Stimulated activated CD8-positive, alpha-beta memory T cell treated with anti-CD3 and anti-CD28 coated beads, Interleukin-4, amount 100 ng/mL, for 1 hour (primary cell): ENCODE measurements at regions not wholly inside any gene's neighbourhood (a gene's known extent, or its start where the extent isn't known, plus 50 kb on each side); places are given as distances from the start of the nearest gene placed in this dataset.

Experiments
- DNase-seq, 2 donors: peaks; one replicate each; pipeline ENCODE4 v3.0.0-alpha.2; 2020; ENCODE audit warnings: low read depth in 2 of 2, low spot score in 1 of 2

DNA sequence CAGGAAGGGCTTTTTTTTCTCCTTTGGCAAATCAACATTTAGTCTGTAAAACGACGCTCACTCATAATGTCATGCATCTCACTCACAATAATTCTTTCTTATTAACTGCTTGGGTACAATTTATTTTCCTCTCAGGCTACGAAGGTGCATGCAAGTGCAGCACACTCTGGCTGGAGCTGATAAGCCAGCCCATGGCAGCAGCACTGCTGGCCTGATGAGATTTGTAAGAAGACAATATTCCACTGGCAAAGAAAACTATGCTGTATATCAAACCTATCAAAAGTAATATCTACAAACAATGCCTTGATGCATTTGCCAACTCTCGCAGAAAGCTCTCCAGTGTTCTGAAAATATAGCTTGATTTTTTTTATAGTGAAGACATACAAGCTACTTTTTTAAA, 170.0 kb upstream of the PHF14 start:
- no peak for DNase-seq

DNA sequence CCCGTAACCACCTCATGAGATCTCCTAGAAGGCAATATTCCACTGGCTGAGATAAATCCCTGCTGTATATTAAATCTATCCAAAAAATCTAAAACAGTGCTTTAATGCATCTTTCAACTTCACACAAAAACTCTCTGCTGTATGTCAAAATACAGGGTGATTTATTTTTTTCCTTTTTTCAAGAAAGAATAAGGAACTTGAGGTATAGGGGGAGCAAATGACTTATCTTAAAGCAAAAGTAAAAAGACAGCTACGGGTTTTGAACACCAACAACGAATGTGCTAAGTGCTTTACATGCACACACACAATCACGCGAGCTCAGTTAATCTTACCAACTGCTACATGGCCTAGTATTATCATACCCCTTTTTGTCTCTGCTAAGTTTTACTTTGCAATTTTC, 168.9 kb upstream of the PHF14 start:
- no peak for DNase-seq

DNA sequence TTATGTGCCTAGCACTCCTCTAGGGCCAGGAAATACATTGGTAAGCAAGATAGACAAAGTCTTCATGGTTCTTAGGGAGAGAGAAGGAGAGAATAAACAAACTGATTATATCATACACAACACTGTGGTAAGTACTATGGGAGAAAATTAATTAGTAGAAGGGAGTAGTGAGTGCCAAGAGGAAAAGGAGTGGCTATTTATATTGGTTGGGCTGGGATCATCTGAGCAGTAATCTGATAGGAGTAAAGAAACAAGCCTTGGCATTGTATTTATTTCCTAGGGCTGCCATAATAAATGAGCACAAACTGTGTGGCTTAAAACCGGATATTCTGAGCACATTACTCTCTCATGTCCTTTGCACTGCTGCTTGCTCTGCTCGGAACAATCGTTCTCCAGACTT, 158.1 kb upstream of the PHF14 start:
- DNase-seq = no peak

DNA sequence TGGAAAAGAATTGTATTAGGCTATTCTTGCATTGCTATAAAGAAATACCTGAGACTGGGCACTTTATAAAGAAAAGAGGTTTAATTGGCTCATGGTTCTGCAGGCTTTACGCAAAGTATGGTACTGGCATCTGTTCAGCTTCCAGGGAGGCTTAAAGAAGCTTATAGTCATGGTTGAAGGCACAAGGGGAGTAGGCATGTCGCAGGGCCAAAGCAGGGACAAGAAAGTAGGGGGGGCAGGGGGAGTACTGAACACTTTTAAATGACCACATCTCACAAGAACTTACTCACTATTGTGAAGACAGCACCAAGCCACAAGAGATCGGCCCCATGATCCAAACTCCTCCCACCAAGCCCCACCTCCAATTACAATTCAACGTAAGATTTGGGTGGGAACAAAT, 152.5 kb upstream of the PHF14 start:
- no peak for DNase-seq

DNA sequence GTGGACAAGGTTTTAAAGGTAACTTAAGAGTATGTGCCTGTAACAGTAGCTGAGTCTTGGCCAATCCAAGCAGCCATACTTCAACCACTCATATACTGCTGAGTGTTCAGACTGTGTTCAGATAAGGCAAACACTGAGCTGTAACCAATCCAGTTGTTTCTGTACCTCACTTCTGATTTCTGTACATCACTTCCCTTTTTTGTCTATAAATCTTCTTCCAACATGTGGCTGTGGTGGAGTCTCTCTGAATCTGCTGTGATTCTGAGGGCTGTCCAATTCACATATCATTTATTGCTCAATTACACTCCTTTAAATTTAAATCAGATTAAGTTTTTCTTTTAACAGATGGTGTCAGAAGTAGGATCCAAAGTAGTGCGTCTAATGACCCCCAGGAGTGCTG, 149.5 kb upstream of the PHF14 start:
- DNase-seq = no peak

DNA sequence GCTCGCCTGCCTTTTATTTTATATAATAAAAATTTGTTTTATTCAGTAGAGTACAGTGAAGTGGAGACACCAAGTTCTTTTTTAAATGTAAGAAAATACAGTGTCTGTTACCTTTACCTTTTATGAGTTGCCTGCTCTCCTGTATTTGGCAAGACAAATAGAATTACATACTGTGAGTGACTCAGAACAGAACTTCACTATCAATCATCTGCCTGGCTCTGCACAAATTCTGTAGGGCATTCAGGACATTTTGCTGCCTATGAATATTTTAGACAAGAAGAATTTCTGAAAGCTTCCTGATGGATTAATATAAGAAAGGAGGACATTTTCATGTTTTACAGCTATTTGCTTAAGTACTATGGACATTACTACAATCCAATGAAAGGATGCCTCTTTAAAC, 135.4 kb upstream of the PHF14 start:
- no peak for DNase-seq

DNA sequence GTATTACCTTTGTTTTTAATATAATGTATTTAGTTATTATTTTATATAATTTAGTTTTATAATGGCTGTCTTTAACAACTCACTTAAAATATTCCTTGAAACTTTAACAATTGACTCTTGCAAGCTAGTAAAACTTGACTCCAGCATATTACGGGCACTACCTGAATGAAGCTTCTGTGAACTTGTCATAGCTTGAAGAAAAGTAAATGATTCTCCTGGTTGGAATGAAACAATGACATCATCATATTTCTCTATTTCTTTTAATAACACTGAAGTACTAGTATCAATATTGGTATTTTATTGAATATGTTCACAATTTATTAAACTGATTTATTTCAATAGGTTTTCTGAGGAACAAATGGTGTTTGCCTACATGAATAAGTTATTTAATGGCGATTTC, 128.4 kb upstream of the PHF14 start:
- no peak for DNase-seq

DNA sequence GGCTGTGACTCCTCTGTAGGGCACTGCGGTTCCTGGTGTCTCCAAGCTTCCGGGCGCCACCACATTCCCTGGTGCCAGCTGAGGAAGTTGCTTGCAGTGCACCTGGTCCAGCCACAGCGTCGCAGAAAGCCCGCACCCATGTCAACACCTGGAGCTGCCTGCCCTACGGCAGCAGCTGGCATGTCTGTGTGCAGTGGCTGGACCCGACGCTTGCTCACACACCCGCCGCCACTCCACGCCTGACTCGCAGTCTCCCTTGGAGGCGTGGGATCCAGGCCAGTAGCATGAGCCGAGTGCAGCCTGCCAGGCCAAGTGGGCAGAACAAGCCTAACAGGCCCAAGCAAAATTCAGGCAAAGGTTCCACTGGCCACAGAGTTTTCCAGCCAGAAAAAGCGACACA, 118.1 kb upstream of the PHF14 start:
- DNase-seq = no peak

DNA sequence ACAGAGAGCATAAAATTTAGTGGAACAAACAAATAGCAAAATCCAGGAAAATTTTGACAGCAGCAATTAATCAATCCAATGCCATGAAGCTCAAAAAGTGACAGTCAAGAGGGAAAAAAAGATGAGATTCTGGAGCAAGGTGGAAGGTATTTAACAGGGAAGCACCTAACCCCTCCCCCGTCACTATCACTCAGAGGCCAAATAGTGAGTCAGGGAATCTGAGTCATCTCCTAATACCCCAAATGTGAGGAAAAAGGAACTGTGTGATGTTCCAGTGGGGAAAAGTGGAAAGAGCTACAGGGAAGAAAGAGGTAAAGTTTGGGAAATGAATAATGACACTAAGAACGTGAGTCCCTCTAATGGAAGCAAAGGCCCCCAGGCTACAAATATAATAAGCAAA, 113.2 kb upstream of the PHF14 start:
- no peak for DNase-seq

DNA sequence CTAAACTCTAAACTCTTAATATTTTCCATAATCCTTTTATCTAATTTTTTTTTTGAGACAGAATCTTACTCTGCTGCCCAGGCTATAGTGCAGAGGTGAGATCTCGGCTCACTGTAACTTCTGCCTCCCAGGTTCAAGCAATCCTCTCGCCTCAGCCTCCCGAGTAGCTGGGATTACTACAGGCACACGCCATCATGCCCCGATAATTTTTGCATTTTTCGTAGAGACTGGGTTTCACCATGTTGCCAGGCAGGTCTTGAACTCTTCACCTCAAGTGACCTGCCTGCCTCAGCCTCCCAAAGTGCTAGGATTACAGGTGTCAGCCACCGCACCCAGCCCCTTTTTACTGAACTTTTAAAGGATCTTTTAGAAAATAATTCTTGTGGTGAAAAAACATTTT, 110.2 kb upstream of the PHF14 start:
- DNase-seq = no peak

DNA sequence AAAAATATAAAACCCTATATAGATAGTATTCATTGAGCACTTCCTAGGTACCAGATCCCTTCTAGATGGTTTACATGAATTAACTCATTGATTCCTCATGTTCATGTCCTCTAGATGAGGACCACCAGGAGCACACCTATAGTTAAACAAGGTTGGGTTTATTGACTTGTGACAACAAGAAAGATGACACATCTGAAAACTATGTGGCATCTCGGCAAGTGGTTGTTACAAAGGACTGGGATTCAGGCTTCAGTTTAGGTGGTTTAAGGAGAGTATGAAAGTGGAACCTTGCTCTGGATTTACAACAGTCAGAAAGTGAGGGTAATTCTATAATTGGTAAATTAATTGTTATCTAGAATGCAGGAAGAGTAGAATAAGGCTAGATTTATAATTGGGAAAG, 99.0 kb upstream of the PHF14 start:
- DNase-seq = no peak

DNA sequence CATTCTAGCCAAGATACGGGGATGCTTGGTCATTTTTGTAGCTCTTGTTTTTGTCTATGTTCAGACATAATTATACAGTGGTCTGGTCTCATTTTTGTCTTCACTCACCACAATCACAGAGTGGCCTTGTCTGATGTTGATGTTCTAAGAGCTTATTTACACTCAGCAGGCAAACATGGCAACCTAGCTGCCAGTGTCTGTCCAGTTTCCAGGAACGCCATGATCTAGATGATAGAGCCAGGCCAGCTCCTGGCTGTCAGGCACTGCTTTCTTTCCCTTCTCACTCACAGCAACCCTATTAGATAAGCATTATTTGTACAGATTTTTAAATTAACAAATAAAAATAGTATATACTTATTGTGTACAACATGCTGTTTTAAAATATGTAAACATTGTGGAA, 98.6 kb upstream of the PHF14 start:
- DNase-seq = no peak

DNA sequence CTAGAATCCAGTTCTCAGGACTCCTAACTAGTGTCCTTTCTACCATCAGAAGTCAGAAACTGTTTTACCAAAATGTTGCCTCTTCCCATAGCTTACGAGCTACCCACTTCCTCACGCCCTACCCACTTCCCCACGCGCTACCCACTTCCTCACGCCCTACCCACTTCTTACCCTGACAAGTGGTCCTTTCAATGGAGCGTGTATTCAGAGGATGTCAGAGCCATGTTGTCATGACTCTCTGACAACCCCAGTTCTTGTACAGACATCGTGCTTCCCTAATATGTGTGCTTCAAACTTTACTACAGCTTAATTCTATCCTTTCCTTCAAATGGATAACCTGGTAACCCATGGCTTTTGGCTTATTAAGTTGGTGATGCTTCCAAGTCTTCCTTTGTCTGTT, 84.8 kb upstream of the PHF14 start:
- no peak for DNase-seq

DNA sequence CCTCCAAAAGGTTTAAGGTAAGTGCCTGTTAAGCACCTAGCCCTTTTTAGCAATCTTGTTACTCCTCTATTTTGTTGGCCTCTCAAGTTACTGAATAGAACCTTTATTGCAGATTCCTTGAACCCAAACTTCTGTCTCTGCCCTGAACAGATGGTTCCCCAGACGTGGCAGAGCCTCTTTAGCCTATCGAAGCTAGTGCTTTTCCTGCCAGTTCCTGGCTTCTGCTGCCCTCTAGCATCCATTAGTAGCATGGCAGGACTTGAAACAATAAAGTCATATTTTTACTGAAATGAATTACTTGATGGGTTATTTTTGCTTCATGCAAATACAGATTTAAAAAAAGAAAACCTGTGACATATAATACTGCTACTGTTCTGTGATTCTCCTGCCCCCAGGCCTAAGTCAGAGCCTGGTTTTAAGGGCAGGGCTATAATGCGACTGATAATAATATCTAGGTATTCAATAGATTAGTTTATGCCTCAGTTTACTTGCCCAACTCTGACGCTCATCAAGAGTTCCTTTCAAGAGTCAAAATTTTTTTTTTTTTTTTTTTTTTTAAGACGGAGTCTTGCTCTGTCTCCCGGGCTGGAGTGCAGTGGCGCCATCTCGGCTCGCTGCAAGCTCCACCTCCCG, 84.3 kb upstream of the PHF14 start:
- DNase-seq = peak in 1 of 2 donors; percentile 8

DNA sequence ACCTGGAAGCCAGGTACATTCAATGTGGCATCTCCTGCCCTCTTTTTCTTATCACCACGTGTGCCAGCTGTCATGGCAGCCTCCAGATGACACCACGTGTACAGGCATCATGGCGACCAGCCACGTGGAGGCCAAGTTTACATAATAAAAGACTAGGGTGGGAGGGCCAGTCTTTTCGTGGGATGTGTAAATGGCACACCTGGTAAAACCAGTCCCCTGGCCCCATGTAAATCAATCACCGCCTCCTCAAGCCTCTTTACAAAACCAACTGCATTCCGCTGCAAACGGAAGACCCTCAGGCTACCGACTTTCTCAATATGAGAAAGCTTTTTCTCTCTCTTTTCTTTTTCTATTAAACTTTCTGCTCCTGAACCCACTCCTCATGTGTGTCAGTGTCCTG, 65.1 kb upstream of the PHF14 start:
- no peak for DNase-seq

DNA sequence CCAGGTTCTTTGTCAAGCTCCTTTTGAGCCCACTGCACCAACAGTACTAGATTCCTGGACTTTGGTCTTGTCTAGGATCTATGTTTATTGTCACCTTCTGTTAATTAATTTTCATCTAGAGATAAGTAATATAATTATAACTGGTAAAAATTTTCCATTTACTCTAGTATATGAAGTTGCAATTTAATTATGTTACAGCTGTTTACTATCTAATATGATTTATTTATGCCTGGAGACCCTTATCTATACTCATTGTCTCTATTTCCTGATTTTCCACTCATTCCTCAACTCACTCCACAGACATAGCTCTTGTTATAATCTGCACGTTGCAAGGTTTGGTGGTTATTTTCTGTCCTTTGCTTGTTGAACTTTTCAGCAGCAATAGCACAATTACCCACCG, 63.2 kb upstream of the PHF14 start:
- no peak for DNase-seq

DNA sequence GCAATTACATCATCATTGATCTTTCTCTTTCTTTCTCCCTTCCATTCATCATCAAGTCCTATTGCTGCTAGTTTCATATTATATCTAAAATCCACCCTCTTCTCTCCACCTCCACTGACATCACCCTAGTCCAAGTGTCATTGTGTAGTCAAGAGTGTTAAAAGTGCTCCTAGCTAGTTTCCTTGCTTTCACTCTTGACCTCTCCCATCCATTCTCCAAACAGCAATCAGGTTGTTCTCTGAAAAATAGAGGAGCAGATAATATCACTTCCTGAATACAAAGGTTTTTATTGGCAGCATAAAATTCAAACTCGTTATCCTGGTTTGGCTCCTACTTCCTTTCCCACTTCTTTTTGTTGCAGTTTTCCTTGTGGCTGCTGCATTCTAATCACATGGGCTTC, 61.6 kb upstream of the PHF14 start:
- no peak for DNase-seq

DNA sequence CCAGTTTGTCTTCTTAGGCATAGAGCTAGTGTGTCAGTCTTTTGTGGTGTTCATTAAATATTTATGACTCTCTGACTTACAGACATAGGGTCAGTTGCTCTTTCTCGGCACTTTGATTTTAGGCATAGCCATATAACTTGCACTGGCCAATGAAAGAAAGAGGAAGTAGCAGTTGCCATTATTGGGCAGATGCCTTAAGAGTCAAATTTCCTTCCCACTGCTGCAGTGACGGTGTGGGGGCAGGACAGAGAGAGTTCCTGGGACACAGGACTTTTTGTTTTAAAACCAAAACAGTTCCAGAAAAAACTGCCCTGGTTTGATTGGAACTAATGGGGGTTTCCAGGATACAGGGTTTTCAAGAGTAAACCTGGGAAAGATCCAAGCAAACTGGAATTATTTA, 60.2 kb upstream of the PHF14 start:
- DNase-seq = no peak

DNA sequence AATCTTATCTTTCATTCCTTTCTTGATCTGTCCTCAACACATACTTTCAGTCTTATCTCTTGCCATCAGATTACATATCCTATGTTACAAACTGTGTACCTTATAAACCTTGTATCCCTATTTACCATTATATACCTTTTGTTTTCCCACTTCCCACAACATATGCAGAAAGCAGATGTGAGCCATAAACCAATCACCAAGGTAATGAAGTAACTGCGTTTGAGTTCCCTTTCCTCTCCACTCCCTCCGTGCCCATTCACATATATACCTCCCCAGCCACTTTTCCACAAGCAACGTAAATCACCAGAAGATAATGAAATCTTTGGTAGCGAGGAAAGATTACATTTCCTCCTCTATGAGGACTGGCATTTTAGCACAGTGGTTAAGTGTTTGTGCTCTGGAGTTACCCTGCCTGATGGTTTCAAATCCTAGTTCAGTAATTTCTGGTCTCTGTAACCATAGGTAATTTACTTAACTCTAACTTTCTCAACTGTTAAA, 55.5 kb upstream of the PHF14 start:
- DNase-seq = no peak

DNA sequence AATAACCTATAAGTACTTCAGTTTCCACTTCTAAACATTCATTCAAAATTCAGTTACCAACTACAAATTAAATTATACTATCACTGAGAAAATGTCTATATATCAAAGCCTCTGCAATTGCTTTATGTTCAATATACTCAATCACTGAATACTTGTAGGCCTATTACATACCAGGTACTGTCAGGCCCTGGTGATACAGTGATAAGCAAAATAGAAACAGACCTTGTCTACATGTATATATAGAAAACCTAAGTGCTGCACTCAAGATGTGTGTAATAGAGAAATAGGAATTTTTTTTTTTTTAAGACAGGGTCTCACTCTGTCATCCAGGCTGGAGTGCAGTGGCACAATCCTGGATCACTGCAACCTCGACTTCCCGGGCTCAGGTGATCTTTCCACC, 53.7 kb upstream of the PHF14 start:
- DNase-seq = no peak
